T-helper 1 cell treated with Interleukin-12 subunit alpha and Interleukin-12 subunit beta and Interleukin-4 antibody, amounts not matched to agents 30 μg/mL and 1 μg/mL, for 36 hours (primary cell): ENCODE measurements at regions not wholly inside any gene's neighbourhood (a gene's known extent, or its start where the extent isn't known, plus 50 kb on each side); places are given as distances from the start of the nearest gene placed in this dataset.

Experiments used
- H3K27ac Mint-ChIP-seq: one replicate; pipeline ENCODE4 v1.8.0; 2021; ENCODE audit warnings: mild to moderate bottlenecking, mixed read lengths
- H3K27me3 Mint-ChIP-seq: one replicate; pipeline ENCODE4 v1.8.0; 2021; ENCODE audit warnings: low read depth, mixed read lengths
- H3K36me3 Mint-ChIP-seq: one replicate; pipeline ENCODE4 v1.8.0; 2021; ENCODE audit warnings: low read depth, mixed read lengths
- H3K4me1 Mint-ChIP-seq: one replicate; pipeline ENCODE4 v1.8.0; 2021; ENCODE audit warnings: low read depth, mixed read lengths
- H3K4me3 Mint-ChIP-seq: one replicate; pipeline ENCODE4 v1.8.0; 2021; ENCODE audit warnings: mild to moderate bottlenecking, moderate library complexity, mixed read lengths
- H3K9me3 Mint-ChIP-seq: one replicate; pipeline ENCODE4 v1.8.0; 2021; ENCODE audit warnings: mixed read lengths

DNA sequence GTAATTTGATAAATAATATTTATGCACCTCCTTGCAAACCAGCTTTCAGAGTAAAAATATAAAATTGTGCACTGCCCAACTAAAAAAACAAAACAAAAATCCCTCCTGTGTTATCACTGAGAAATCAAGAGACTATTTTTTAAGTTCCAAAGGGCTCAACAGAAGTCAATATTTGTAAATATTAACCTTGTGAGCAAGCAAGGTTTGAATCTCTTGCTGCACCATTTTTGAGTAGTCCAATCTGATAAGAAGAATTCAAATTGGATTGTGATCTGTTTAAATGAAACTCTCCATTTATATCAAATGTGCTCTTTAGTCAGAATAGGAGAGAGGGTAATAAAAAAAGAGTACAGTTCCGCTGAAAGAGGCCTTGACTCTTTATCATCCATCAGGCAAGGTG, 520.2 kb downstream of the RAB28 start:
- no peak overlapping the region for H3K27ac Mint-ChIP-seq
- H3K4me3 Mint-ChIP-seq, result no peak overlapping the region
- no peaks in the 10 kb centered on the region for H3K36me3 Mint-ChIP-seq
- H3K4me1 Mint-ChIP-seq, result no peaks in the 10 kb centered on the region
- H3K9me3 Mint-ChIP-seq, result no peaks in the 10 kb centered on the region
- no peaks in the 10 kb centered on the region for H3K27me3 Mint-ChIP-seq

DNA sequence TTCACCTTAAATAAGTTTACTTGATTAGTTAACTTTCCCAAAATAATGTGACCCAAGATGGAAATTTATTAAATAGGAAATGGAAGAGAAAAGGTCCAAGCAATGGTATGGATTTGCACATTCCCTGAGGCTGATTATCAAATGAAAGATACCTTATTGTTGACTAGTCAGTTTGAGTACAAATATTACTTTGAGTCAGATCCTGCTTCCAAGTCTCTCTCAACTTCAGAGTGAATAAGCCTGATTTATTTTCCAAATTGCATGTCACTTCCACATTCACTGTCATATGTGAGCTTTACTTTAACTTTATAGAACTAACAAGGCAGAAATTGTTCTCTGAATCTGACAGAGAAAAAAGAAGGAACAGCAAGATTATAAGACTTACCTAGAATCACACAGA, 520.8 kb downstream of the RAB28 start:
- Mint-ChIP-seq H3K9me3 (no peaks in the 10 kb centered on the region), H3K27ac (no peak overlapping the region)

DNA sequence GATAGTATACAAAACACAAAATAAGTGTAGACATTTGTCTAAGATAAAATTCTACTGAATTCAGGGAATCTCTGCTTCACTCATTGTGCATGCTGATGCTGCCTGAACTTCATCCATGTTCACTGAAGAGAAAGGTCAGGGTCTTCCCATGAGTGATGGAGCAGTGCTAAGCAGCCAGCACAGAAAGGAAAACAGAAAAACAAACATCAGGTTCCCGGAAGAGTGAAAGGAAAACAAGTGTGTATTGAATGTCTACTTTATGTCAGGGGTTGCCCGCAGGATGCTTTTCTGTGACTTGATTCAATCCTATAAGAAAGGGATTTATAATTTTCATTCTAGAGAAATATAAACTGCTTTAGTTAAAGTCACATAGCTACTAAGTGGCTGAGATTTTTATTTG, 522.4 kb downstream of the RAB28 start:
- Mint-ChIP-seq H3K36me3 (no peaks in the 10 kb centered on the region), H3K27ac (no peak overlapping the region), H3K27me3 (no peaks in the 10 kb centered on the region), H3K4me1 (no peaks in the 10 kb centered on the region), H3K4me3 (no peak overlapping the region), H3K9me3 (no peaks in the 10 kb centered on the region)

More for the DNA sequence above, 520.8 kb downstream of the RAB28 start:
- H3K36me3 Mint-ChIP-seq, result no peaks in the 10 kb centered on the region
- no peak overlapping the region for H3K4me3 Mint-ChIP-seq
- H3K4me1 Mint-ChIP-seq, result no peaks in the 10 kb centered on the region
- H3K27me3 Mint-ChIP-seq, result no peaks in the 10 kb centered on the region

DNA sequence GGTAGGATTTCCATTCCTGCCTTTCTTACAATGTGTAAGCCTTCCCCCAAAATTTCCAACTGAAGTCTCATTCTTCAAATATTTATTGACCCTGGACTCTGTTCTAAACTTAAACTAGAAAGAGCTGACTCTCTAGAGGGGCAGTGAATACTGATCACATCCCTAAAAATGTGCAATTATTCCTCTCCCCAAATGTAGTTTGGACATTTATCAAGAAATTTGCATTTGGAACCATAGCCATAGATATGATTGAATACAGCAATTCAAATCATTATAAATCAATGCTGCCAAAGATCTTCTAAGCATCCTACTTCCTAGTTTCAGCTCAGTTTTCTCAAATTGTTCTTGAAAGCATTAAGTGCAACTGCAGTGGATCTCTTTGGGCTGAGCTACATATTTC, 525.7 kb downstream of the RAB28 start:
- no peaks in the 10 kb centered on the region for H3K27me3 Mint-ChIP-seq
- no peak overlapping the region for H3K4me3 Mint-ChIP-seq
- no peaks in the 10 kb centered on the region for H3K9me3 Mint-ChIP-seq
- H3K4me1 Mint-ChIP-seq, result no peaks in the 10 kb centered on the region
- no peak overlapping the region for H3K27ac Mint-ChIP-seq
- no peaks in the 10 kb centered on the region for H3K36me3 Mint-ChIP-seq

DNA sequence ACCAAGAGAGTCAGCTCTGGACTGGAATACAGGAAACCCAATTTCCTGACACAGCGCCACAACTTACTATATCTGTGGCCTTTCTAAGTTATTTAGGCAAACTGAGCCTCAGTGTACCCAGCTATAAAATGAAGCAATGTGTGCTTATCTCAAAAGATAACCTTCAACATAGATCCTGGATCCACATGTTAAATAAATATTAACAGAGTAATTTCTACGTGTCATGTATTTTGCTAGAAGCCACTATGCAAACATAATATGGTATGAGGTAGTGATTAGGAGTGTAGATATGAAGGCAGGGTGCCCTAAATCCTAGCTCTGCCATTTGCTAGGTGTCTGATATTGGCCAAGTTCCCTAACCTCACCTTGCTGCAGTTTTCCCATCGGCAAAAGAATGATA, 527.0 kb downstream of the RAB28 start:
- Mint-ChIP-seq H3K27me3 (no peaks in the 10 kb centered on the region), H3K36me3 (no peaks in the 10 kb centered on the region), H3K4me3 (no peak overlapping the region), H3K9me3 (no peaks in the 10 kb centered on the region), H3K4me1 (no peaks in the 10 kb centered on the region), H3K27ac (no peak overlapping the region)

DNA sequence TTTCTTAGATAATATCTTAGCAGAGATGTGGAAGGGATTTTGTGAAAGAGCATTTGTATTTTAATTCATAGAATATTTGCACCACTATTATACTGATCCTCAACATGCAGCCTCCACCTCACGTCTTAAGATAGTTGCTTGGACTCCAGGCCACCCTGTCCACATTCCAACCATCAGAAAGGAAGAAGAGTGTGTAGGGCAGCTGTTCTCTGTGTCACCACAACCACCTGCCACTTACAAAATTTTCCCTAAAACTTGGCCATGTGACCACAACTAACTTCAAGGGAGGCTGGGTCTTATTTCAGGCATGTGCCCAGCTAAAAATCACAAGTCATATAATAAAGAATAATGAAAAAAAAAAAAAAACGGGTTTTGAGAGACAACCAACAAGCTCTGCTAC, 528.1 kb downstream of the RAB28 start:
- Mint-ChIP-seq H3K27ac (no peak overlapping the region), H3K9me3 (no peaks in the 10 kb centered on the region), H3K36me3 (no peaks in the 10 kb centered on the region), H3K4me1 (no peaks in the 10 kb centered on the region), H3K4me3 (no peak overlapping the region), H3K27me3 (no peaks in the 10 kb centered on the region)

DNA sequence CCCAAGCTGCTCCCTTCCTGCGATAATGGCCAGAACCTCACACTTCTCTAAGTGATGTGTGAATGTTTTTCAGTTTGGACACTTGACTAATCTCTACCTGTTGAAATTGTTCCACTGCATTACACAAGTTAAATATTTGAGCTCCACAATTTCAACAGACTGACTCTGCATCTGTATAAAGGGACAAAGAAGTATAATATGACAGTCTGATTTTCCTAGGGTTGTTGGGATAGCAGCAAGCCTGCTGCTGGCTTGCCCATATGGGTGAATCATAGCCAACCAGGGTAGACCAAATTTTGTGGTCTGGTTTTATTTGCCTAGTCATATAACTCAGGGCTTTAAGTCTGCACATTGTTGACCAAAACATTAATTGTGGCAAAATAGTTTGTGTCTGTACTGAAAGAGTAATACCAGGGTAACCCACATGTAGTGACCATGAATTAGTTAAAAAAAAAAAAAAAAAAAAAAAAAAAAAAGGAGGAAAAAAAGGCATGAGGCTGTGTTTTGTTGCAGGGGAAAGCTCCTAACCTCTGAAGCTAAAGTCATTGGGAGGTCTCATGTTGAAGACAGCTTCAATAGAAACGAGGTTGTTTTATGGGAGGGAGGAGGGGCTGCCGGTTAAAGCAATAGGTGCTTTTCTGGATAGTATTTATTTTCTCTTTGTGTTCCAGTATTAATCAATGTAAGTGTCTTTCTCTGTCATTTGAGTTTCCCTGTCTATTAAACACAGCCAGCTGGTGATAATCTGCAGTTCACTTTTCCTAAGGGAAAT, 534.2 kb downstream of the RAB28 start:
- no peaks in the 10 kb centered on the region for H3K36me3 Mint-ChIP-seq
- H3K27ac Mint-ChIP-seq, result no peak overlapping the region
- H3K9me3 Mint-ChIP-seq, result no peaks in the 10 kb centered on the region
- H3K4me1 Mint-ChIP-seq, result no peaks in the 10 kb centered on the region
- H3K27me3 Mint-ChIP-seq, result no peaks in the 10 kb centered on the region
- no peak overlapping the region for H3K4me3 Mint-ChIP-seq

DNA sequence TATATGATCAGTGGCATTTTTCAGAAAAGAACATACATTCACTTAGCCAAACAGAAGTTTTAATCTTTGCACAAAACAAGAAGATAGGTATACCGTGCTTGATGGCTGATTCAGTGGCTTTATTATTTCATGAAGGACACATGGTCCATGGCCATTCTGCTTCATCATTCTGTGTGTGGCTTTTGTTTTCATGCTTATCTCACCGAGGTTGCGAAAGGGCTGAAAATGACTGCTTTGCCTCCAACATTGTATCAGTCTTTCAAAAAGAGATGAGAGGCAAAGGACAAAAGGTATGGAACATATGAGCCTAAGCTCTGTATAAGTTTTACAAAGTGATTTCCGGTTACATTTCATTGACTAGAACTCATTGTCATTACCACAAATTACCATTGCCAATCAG, 541.1 kb downstream of the RAB28 start:
- H3K36me3 Mint-ChIP-seq, result no peaks in the 10 kb centered on the region
- H3K4me1 Mint-ChIP-seq, result no peaks in the 10 kb centered on the region
- no peak overlapping the region for H3K27ac Mint-ChIP-seq
- no peaks in the 10 kb centered on the region for H3K27me3 Mint-ChIP-seq
- H3K4me3 Mint-ChIP-seq, result no peak overlapping the region
- H3K9me3 Mint-ChIP-seq, result no peaks in the 10 kb centered on the region

DNA sequence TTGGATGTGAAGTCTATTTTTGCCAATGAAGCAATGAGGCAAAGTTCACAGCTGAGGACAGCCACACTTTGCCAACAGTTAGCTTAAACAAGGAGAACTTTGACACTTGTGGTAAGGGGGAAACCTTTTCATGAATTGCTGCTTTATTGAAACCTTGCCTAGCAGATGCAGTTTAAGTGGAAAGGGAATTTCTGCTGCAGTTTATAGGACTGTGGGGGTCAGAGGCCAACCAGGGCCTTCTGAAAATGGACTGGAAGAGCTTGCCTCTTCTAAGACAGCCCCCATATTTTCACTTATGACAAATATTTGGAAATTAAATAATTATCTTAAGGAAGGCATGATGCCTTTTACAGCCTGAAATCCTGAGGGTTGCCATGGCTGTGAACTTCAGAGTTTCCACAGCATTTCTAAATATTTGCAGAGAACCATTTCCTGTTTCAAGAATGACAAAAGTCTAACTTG, 550.3 kb downstream of the RAB28 start:
- Mint-ChIP-seq H3K4me3 (no peak overlapping the region), H3K27ac (no peak overlapping the region), H3K9me3 (no peaks in the 10 kb centered on the region), H3K4me1 (no peaks in the 10 kb centered on the region), H3K27me3 (no peaks in the 10 kb centered on the region), H3K36me3 (no peaks in the 10 kb centered on the region)

DNA sequence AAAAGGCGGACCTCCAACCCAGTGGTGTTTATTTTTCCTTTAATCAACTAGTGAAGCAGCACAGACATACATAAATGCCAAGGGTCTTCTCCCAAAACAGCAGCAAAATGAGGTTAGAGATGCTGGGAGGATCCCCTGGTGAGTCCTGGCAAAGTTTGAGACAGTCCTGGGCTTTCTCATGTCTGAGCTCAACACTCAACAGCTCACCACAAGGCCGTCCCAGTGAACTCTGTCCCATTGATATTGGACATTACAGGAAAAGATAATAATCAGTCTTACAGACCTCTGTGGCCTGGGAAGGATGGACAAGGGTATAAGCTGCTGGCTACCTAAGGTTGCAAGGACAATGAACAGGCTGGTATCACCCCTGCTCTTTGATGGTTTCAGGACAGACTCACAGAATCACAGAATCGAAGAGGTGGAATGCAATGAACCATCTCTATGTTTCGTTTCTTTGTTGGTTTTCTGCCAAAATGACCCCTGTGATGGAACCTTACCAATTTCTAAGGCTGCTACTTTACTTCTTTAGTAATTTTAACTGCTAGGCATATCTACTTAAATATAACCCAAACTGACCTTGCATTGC, 551.8 kb downstream of the RAB28 start:
- Mint-ChIP-seq H3K27ac (no peak overlapping the region), H3K4me3 (no peak overlapping the region), H3K36me3 (no peaks in the 10 kb centered on the region), H3K27me3 (no peaks in the 10 kb centered on the region), H3K9me3 (no peaks in the 10 kb centered on the region), H3K4me1 (no peaks in the 10 kb centered on the region)

DNA sequence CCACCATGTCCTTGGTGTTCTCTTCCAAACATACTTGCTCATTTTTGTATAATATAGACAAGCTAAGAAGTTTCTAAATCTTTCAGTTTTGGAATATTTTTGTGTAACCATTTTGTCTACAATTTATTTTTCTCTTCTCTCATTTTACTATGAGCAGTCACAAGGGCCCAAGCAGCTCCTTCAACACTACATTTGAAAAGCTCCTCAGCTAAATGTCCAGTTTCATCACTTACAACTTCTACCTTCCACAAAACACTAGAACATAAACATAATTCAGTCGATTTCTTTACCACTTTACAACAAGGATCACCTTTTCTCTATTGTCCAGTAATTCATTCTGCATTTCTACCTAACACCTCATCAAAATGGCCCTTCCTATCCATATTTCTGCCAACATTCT, 554.4 kb downstream of the RAB28 start:
- no peaks in the 10 kb centered on the region for H3K36me3 Mint-ChIP-seq
- H3K27me3 Mint-ChIP-seq, result no peaks in the 10 kb centered on the region
- no peaks in the 10 kb centered on the region for H3K9me3 Mint-ChIP-seq
- no peak overlapping the region for H3K4me3 Mint-ChIP-seq
- H3K27ac Mint-ChIP-seq, result no peak overlapping the region
- H3K4me1 Mint-ChIP-seq, result no peaks in the 10 kb centered on the region

DNA sequence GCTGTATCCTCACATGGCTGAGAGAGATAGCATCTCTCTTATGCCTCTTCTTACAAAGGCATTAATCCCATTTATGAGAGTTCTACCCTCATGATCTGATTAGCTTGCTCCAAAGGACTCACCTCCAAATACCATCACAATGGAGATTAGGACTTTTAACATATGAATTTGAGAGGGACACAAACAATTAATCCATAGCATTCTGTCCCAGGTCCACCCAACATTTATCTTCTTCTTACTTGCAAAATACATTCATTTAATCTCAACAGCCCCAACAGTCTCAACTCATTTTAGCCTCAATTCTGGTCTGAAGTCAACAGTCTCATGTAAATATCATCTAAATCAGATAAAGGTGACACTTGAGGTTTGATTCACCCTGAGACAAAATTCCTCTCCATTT, 555.4 kb downstream of the RAB28 start:
- Mint-ChIP-seq H3K27ac (no peak overlapping the region), H3K4me3 (no peak overlapping the region), H3K4me1 (no peaks in the 10 kb centered on the region), H3K9me3 (no peaks in the 10 kb centered on the region), H3K36me3 (no peaks in the 10 kb centered on the region), H3K27me3 (no peaks in the 10 kb centered on the region)

DNA sequence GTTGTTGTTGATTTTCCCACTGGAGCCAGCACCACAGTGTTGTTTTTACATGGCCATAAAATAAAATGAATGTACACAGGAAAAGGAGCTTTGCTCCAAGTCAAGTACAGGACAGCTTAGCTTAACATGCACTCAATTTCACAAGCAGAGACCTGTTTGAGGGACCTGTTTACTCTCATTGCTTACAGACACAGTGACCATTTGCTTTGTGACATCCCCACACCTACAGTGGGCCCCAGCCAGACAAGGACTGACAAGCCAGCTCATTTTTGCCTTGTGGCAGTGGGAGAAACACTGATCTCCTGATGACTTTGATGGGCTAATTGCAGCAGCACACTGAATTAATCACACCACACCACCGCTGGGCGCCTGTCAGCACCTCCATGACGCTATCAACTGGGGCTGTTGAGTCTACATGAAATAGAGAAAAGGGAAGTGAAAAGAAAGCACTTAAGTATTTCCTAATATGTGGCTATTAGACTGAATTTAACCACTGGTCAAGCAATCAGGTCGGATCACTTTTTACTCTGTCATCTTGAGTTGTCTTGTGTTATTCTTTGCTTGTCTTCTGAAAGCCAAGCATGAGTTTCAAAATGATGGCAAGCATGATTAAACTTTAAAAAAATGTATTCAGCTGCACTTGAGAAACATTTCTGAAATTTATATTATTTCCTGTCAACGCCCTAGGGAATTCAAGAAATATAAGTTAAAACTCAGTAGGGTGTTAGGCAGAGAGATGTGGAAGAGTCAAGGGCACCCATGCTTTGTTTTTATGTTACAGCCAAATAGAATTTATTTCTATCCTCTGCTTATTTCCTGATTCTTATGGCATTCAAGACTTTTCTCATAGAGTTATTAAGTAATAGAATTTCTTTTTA, 557.7 kb downstream of the RAB28 start:
- H3K27me3 Mint-ChIP-seq, result no peaks in the 10 kb centered on the region
- H3K4me3 Mint-ChIP-seq, result no peak overlapping the region
- H3K36me3 Mint-ChIP-seq, result no peaks in the 10 kb centered on the region
- H3K27ac Mint-ChIP-seq, result no peak overlapping the region
- no peaks in the 10 kb centered on the region for H3K4me1 Mint-ChIP-seq
- no peaks in the 10 kb centered on the region for H3K9me3 Mint-ChIP-seq

DNA sequence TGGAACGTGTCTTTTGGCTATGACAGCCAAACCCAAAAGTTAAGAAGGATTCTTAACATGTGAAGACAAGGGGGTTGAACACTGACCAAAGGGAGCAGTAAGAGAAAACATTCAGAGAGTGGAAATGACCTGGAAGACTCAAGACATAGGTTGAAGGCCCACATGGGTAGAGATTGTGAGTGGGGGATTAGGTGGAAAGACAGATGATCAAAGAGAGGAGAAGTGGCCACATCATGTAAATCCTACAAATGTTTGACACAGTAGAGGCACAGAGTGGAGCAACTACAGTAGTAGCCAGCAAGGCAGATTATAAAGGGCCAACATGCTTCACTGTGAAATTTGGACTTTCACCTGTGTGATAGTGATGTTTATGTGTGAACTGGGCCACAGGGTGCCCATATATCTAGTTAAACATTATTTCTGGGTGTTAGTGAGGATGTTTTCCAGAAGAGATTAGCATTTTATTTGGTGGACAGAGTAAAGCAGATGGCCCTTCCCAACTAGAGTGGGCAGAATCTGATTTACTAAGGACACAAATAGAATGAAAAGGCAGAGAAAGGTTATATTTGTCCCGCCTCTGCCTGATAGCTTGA, 559.3 kb downstream of the RAB28 start:
- no peak overlapping the region for H3K27ac Mint-ChIP-seq
- no peak overlapping the region for H3K4me3 Mint-ChIP-seq
- H3K4me1 Mint-ChIP-seq, result no peaks in the 10 kb centered on the region
- no peaks in the 10 kb centered on the region for H3K36me3 Mint-ChIP-seq
- H3K27me3 Mint-ChIP-seq, result no peaks in the 10 kb centered on the region
- no peaks in the 10 kb centered on the region for H3K9me3 Mint-ChIP-seq
